ENCODE measurements at regions not wholly inside any gene's neighbourhood (a gene's known extent, or its start where the extent isn't known, plus 50 kb on each side); places are given as distances from the start of the nearest gene placed in this dataset.

- no peak for TF ChIP-seq EZH2phosphoT487 (IDR thresholded peaks at IDR 0.05; ENCODE audit: low read length)
- TF ChIP-seq CTCF (IDR thresholded peaks at IDR 0.05; ENCODE audit: low read length) = no peak
- TF ChIP-seq EZH2 (optimal IDR thresholded peaks at IDR 0.05; ENCODE audit: low read depth, low read length) = no peak
Observed at GRCh38 chr4:116082808-116083366, 969.5 kb upstream of the NDST4 start.

Measured in MM.1S (cell line).